MM.1S (cell line): ENCODE measurements at regions not wholly inside any gene's neighbourhood (a gene's known extent, or its start where the extent isn't known, plus 50 kb on each side); places are given as distances from the start of the nearest gene placed in this dataset.

Source experiments
- EZH2phosphoT487 ChIP-seq: fragments of 300-600 bp; sonication (generic); IDR thresholded peaks from 2 replicates; pipeline ENCODE4 v1.6.1; 2018; ENCODE audit warnings: antibody characterized with exemption, low read length
- TF ChIP-seq, protein P1 (sequence below): fragments of 300-600 bp; sonication (generic); IDR thresholded peaks from 2 replicates; pipeline ENCODE4 v1.5.1; 2016; ENCODE audit warnings: antibody characterized with exemption, low read length, mixed read lengths

DNA sequence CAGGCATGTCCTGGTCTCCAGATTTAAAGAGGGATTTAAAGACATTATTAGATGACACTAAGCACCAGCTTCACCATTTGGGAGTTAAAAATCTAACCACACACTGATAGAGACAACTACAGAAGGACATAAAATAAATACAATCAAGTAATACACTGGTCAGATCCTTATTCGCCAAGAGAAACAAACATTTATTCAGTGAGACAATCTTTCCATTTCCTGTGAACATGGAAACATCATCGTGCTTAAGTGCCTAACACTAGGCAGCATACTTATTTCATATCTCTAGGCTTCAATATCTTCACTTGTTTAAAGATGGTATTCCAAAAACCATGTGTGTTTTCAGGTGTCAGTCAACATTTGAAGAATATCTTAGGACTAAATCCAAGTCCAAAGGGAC lies 103.6 kb downstream of the AREG start:
- TF ChIP-seq, protein P1, sequence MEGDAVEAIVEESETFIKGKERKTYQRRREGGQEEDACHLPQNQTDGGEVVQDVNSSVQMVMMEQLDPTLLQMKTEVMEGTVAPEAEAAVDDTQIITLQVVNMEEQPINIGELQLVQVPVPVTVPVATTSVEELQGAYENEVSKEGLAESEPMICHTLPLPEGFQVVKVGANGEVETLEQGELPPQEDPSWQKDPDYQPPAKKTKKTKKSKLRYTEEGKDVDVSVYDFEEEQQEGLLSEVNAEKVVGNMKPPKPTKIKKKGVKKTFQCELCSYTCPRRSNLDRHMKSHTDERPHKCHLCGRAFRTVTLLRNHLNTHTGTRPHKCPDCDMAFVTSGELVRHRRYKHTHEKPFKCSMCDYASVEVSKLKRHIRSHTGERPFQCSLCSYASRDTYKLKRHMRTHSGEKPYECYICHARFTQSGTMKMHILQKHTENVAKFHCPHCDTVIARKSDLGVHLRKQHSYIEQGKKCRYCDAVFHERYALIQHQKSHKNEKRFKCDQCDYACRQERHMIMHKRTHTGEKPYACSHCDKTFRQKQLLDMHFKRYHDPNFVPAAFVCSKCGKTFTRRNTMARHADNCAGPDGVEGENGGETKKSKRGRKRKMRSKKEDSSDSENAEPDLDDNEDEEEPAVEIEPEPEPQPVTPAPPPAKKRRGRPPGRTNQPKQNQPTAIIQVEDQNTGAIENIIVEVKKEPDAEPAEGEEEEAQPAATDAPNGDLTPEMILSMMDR: no peak
- no peak for TF ChIP-seq EZH2phosphoT487
